Trophoblast cell (in vitro differentiated cells and primary cell): ENCODE measurements at regions not wholly inside any gene's neighbourhood (a gene's known extent, or its start where the extent isn't known, plus 50 kb on each side); places are given as distances from the start of the nearest gene placed in this dataset.
A peak's percentile ranks its signal among the peaks of the same experiment; 100 is the strongest.

Experiments used
- DNase-seq, 2 donors: peaks; one replicate each; pipeline ENCODE4 v3.0.0-alpha.2; 2016
- H2AFZ ChIP-seq: 2 replicates; pipeline ENCODE4 v1.6.1; 2013; ENCODE audit warnings: low read length, moderate library complexity, mild to moderate bottlenecking; ENCODE audit not compliant: insufficient read depth, poor library complexity
- H2AK5ac ChIP-seq: 2 replicates; pipeline ENCODE4 v1.6.1; 2013; ENCODE audit warnings: mild to moderate bottlenecking, low read length
- H2BK120ac ChIP-seq: 2 replicates; pipeline ENCODE4 v1.6.1; 2013; ENCODE audit warnings: low read length, mild to moderate bottlenecking, moderate library complexity; ENCODE audit not compliant: insufficient read depth, poor library complexity
- H2BK12ac ChIP-seq: 2 replicates; pipeline ENCODE4 v1.6.1; 2013; ENCODE audit warnings: mild to moderate bottlenecking, low read length, moderate library complexity
- H2BK5ac ChIP-seq: 2 replicates; pipeline ENCODE4 v1.6.1; 2013; ENCODE audit warnings: low read length, low read depth, moderate library complexity, mild to moderate bottlenecking; ENCODE audit not compliant: poor library complexity
- H3K14ac ChIP-seq: 2 replicates; pipeline ENCODE4 v1.6.1; 2013; ENCODE audit warnings: mild to moderate bottlenecking, low read length
- H3K18ac ChIP-seq: 2 replicates; pipeline ENCODE4 v1.6.1; 2013; ENCODE audit warnings: mild to moderate bottlenecking, low read length
- H3K23ac ChIP-seq: 2 replicates; pipeline ENCODE4 v1.6.1; 2013; ENCODE audit warnings: low read length
- H3K27ac ChIP-seq: 2 replicates; pipeline ENCODE4 v1.5.1; 2013; ENCODE audit warnings: low read depth, mild to moderate bottlenecking, inconsistent platforms, low read length, moderate library complexity
- H3K27me3 ChIP-seq: 2 replicates; pipeline ENCODE4 v1.6.1; 2013; ENCODE audit warnings: inconsistent platforms, mild to moderate bottlenecking, low read length, moderate library complexity; ENCODE audit not compliant: insufficient read depth
- H3K36me3 ChIP-seq, 2 experiments: 1 replicate in 1 of 2; 2 replicates in 1 of 2; pipeline ENCODE4 v1.6.1; 2013; ENCODE audit warnings: low read length in 2 of 2, mild to moderate bottlenecking in 2 of 2, moderate library complexity in 1 of 2; ENCODE audit not compliant: insufficient read depth in 2 of 2, control insufficient read depth in 1 of 2
- H3K4ac ChIP-seq: 2 replicates; pipeline ENCODE4 v1.6.1; 2013; ENCODE audit warnings: low read depth, mild to moderate bottlenecking, low read length, moderate library complexity
- H3K4me1 ChIP-seq, 2 experiments: 1 replicate in 1 of 2; 2 replicates in 1 of 2; pipeline ENCODE4 v1.6.1; 2013; ENCODE audit warnings: low read length in 2 of 2, mild to moderate bottlenecking in 2 of 2, moderate library complexity in 1 of 2; ENCODE audit not compliant: insufficient read depth in 2 of 2, control insufficient read depth in 1 of 2
- H3K4me2 ChIP-seq: 2 replicates; pipeline ENCODE4 v1.6.1; 2013; ENCODE audit warnings: inconsistent platforms, mild to moderate bottlenecking, low read length, moderate library complexity
- H3K4me3 ChIP-seq: 2 replicates; pipeline ENCODE4 v1.5.1; 2013; ENCODE audit warnings: mild to moderate bottlenecking, low read depth, low read length, inconsistent platforms
- H3K79me1 ChIP-seq: one replicate; pipeline ENCODE4 v1.6.1; 2013; ENCODE audit warnings: low read length
- H3K79me2 ChIP-seq: 2 replicates; pipeline ENCODE4 v1.6.1; 2013; ENCODE audit warnings: low read length, mild to moderate bottlenecking; ENCODE audit not compliant: control insufficient read depth, insufficient read depth, poor library complexity
- H3K9ac ChIP-seq: 2 replicates; pipeline ENCODE4 v1.6.1; 2013; ENCODE audit warnings: mild to moderate bottlenecking, low read length
- H3K9me3 ChIP-seq: 2 replicates; pipeline ENCODE4 v1.6.1; 2013; ENCODE audit warnings: low read depth, mild to moderate bottlenecking, control low read depth, inconsistent platforms, low read length; ENCODE audit not compliant: insufficient read depth
- H4K12ac ChIP-seq: 2 replicates; pipeline ENCODE4 v1.6.1; 2013; ENCODE audit warnings: low read depth, mild to moderate bottlenecking, low read length, moderate library complexity
- H4K8ac ChIP-seq: 2 replicates; pipeline ENCODE4 v1.6.1; 2013; ENCODE audit warnings: low read depth, mild to moderate bottlenecking, low read length, moderate library complexity
- H4K91ac ChIP-seq: one replicate; pipeline ENCODE4 v1.6.1; 2013; ENCODE audit warnings: low read depth, mild to moderate bottlenecking, low read length, moderate library complexity
- WGBS: extraction: QIAGEN DNeasy Blood & Tissue Kit; methylation state at CpG from one replicate; pipeline ENCODE4 v1.1.7; 2013; ENCODE audit warnings: missing lambda C conversion rate; ENCODE audit not compliant: insufficient read length, insufficient coverage; ENCODE audit errors: extremely low coverage; 5-methylcytosine and 5-hydroxymethylcytosine counted together

- H3K4me2 ChIP-seq: no peak overlapping the region
- no peak overlapping the region for H4K91ac ChIP-seq
- no peak overlapping the region for H2BK120ac ChIP-seq
- H3K4me1 ChIP-seq: no peaks in the 10 kb centered on the region
- no peaks in the 10 kb centered on the region for H3K36me3 ChIP-seq
- no peak overlapping the region for H2BK5ac ChIP-seq
- no peak overlapping the region for H3K4me3 ChIP-seq
- DNase-seq: no peak
- no peaks in the 10 kb centered on the region for H3K9me3 ChIP-seq
- no peak overlapping the region for H3K18ac ChIP-seq
- no peak overlapping the region for H3K14ac ChIP-seq
- no peak overlapping the region for H3K23ac ChIP-seq
- no peaks in the 10 kb centered on the region for H3K27me3 ChIP-seq
- no peak overlapping the region for H3K9ac ChIP-seq
- WGBS: no CpG with 5 or more reads among the region's 1 CpG
- no peak overlapping the region for H3K27ac ChIP-seq
- no peak overlapping the region for H3K4ac ChIP-seq
- no peaks in the 10 kb centered on the region for H3K79me2 ChIP-seq
- H2AK5ac ChIP-seq: no peak overlapping the region
- H4K12ac ChIP-seq: no peak overlapping the region
- no peak overlapping the region for H4K8ac ChIP-seq
- H3K79me1 ChIP-seq: no peaks in the 10 kb centered on the region
- H2AFZ ChIP-seq: no peak overlapping the region
- H2BK12ac ChIP-seq: no peak overlapping the region
These were observed 518.7 kb downstream of the LRRC70 start for GRCh38 chr5:63097286-63097685.

GRCh38 chr5:63094730-63095129 is 516.1 kb downstream of the LRRC70 start:
- Histone ChIP-seq H3K27ac (no peak overlapping the region), H3K79me2 (no peaks in the 10 kb centered on the region), H3K9me3 (no peaks in the 10 kb centered on the region), H3K18ac (no peak overlapping the region), H3K14ac (no peak overlapping the region), H2BK120ac (no peak overlapping the region), H3K4me3 (no peak overlapping the region), H3K4me1 (no peaks in the 10 kb centered on the region), H3K36me3 (no peaks in the 10 kb centered on the region), H4K91ac (no peak overlapping the region), H2BK12ac (no peak overlapping the region), H2AFZ (no peak overlapping the region), H2BK5ac (no peak overlapping the region), H3K9ac (no peak overlapping the region), H2AK5ac (no peak overlapping the region), H3K27me3 (no peaks in the 10 kb centered on the region), H3K4ac (no peak overlapping the region), H4K12ac (no peak overlapping the region), H3K4me2 (no peak overlapping the region), H3K23ac (no peak overlapping the region), H4K8ac (no peak overlapping the region), H3K79me1 (no peaks in the 10 kb centered on the region)
- DNase-seq: no peak
- WGBS: no CpG with 5 or more reads among the region's 6 CpGs

- no peak overlapping the region for H3K4me3 ChIP-seq
- no peak overlapping the region for H4K12ac ChIP-seq
- H3K14ac ChIP-seq: no peak overlapping the region
- H3K23ac ChIP-seq: peak overlapping the region; percentile 75
- no CpG with 5 or more reads among the region's 1 CpG for WGBS
- H2AK5ac ChIP-seq: no peak overlapping the region
- no peaks in the 10 kb centered on the region for H3K79me1 ChIP-seq
- no peaks in the 10 kb centered on the region for H3K36me3 ChIP-seq
- no peak overlapping the region for H2BK120ac ChIP-seq
- no peak overlapping the region for H4K91ac ChIP-seq
- H3K79me2 ChIP-seq: no peaks in the 10 kb centered on the region
- H3K4me1 ChIP-seq: peaks cover 5 to 7% of the 10 kb centered on the region in 2 experiments
- H2BK12ac ChIP-seq: no peak overlapping the region
- no peak overlapping the region for H3K9ac ChIP-seq
- no peak overlapping the region for H3K18ac ChIP-seq
- peaks cover 2% of the 10 kb centered on the region for H3K9me3 ChIP-seq
- peak overlapping the region; percentile 4 for H3K4me2 ChIP-seq
- DNase-seq: no peak
- no peak overlapping the region for H3K4ac ChIP-seq
- no peaks in the 10 kb centered on the region for H3K27me3 ChIP-seq
- H2AFZ ChIP-seq: no peak overlapping the region
- H4K8ac ChIP-seq: no peak overlapping the region
- no peak overlapping the region for H2BK5ac ChIP-seq
- no peak overlapping the region for H3K27ac ChIP-seq
These were observed 510.5 kb downstream of the LRRC70 start for GRCh38 chr5:63089147-63089546.

- H4K8ac ChIP-seq: no peak overlapping the region
- DNase-seq: no peak
- no CpG with 5 or more reads among the region's 2 CpGs for WGBS
These were observed 506.9 kb downstream of the LRRC70 start for GRCh38 chr5:63085561-63085960.

More at GRCh38 chr5:63085561-63085960, 506.9 kb downstream of the LRRC70 start:
- Histone ChIP-seq H3K4me2 (no peak overlapping the region), H3K23ac (no peak overlapping the region), H3K36me3 (no peaks in the 10 kb centered on the region), H3K79me1 (no peaks in the 10 kb centered on the region), H3K14ac (no peak overlapping the region), H3K27me3 (no peaks in the 10 kb centered on the region), H2AK5ac (no peak overlapping the region), H2BK120ac (no peak overlapping the region), H3K4ac (no peak overlapping the region), H3K27ac (peak overlapping the region; percentile 19), H3K4me3 (no peak overlapping the region), H3K79me2 (no peaks in the 10 kb centered on the region), H4K91ac (no peak overlapping the region), H2AFZ (no peak overlapping the region), H3K18ac (no peak overlapping the region), H3K4me1 (peaks cover 5 to 7% of the 10 kb centered on the region in 2 experiments), H3K9ac (no peak overlapping the region), H2BK12ac (no peak overlapping the region), H3K9me3 (peaks cover 2% of the 10 kb centered on the region), H4K12ac (no peak overlapping the region), H2BK5ac (no peak overlapping the region)
